T-cell (primary cell): ENCODE measurements at regions not wholly inside any gene's neighbourhood (a gene's known extent, or its start where the extent isn't known, plus 50 kb on each side); places are given as distances from the start of the nearest gene placed in this dataset.

Experiments used
- ATAC-seq, 4 experiments: fragments of 200-7000 bp in 3 of 4; fragments of 150-1000 bp in 1 of 4; cut with Tn5 transposase; replicated peaks in 1 of 4; 1 replicate in 3 of 4; 2 replicates in 1 of 4; pipeline ENCODE4 v1.10.0; 2021; ENCODE audit warnings: moderate library complexity in 3 of 4, mild to moderate bottlenecking in 2 of 4, moderate number of reproducible peaks in 1 of 4
- CTCF ChIA-PET, 2 donors: fragments of 300-600 bp; sonication (Branson Sonifier 250); formaldehyde crosslinking; loops; one replicate each; lab custom pipeline; 2022; ENCODE audit warnings: antibody characterized with exemption in 2 of 2; lab: Charles Lee
- POLR2A ChIA-PET, 2 donors: fragments of 300-600 bp; sonication (Branson Sonifier 250); formaldehyde crosslinking; loops; one replicate each; lab custom pipeline; 2022; ENCODE audit warnings: antibody characterized with exemption in 2 of 2; lab: Charles Lee
- DNase-seq, 35 experiments: peaks; one replicate each; pipeline versions ENCODE4 v3.0.0 to v3.0.0-alpha.2; 2013 to 2023
- H3K27ac ChIP-seq: one replicate; pipeline ENCODE4 v1.5.1; 2013; ENCODE audit warnings: low read length
- H3K27me3 ChIP-seq, 2 experiments: replicated peaks in 1 of 2; 1 replicate in 1 of 2; 2 replicates in 1 of 2; pipeline versions ENCODE4 v1.6.1 to v1.7.0; 2013; ENCODE audit warnings: low read length in 1 of 2, mixed read lengths in 1 of 2; ENCODE audit not compliant: control insufficient read depth in 2 of 2, insufficient read depth in 2 of 2; ENCODE audit errors: extremely low read depth in 1 of 2
- H3K36me3 ChIP-seq, 2 donors: 1 replicate in 1 of 2; 2 replicates in 1 of 2; pipeline versions ENCODE4 v1.6.1 to v1.7.0; 2013; ENCODE audit warnings: low read length in 1 of 2; ENCODE audit not compliant: control insufficient read depth in 2 of 2, insufficient read depth in 1 of 2; ENCODE audit errors: extremely low read depth in 1 of 2
- H3K4me1 ChIP-seq, 2 experiments: 1 replicate in 1 of 2; 2 replicates in 1 of 2; pipeline versions ENCODE4 v1.6.1 to v1.7.0; 2013; ENCODE audit warnings: low read length in 2 of 2, mixed read lengths in 1 of 2; ENCODE audit not compliant: insufficient read depth in 2 of 2, control insufficient read depth in 1 of 2; ENCODE audit errors: extremely low read depth in 1 of 2
- H3K4me3 ChIP-seq, 2 donors: 1 replicate in 1 of 2; 2 replicates in 1 of 2; pipeline versions ENCODE4 v1.5.1 to v1.7.0; 2013; ENCODE audit warnings: mild to moderate bottlenecking in 2 of 2, low read length in 1 of 2, moderate library complexity in 1 of 2; ENCODE audit not compliant: control insufficient read depth in 1 of 2; ENCODE audit errors: extremely low read depth in 1 of 2
- H3K9me3 ChIP-seq: 2 replicates; pipeline ENCODE4 v1.7.0; 2013
- H3K27ac Mint-ChIP-seq, 2 donors: one replicate each; pipeline ENCODE4 v1.8.0; 2020 to 2021; ENCODE audit warnings: mild to moderate bottlenecking in 2 of 2, mixed read lengths in 2 of 2
- H3K27me3 Mint-ChIP-seq, 2 donors: one replicate each; pipeline ENCODE4 v1.8.0; 2021 to 2022; ENCODE audit warnings: mixed read lengths in 2 of 2
- H3K36me3 Mint-ChIP-seq: one replicate; pipeline ENCODE4 v1.8.0; 2021; ENCODE audit warnings: mixed read lengths
- H3K4me1 Mint-ChIP-seq, 3 donors: one replicate each; pipeline ENCODE4 v1.8.0; 2020 to 2022; ENCODE audit warnings: mixed read lengths in 3 of 3, mild to moderate bottlenecking in 1 of 3
- H3K4me3 Mint-ChIP-seq, 3 donors: one replicate each; pipeline ENCODE4 v1.8.0; 2020 to 2022; ENCODE audit warnings: mild to moderate bottlenecking in 3 of 3, mixed read lengths in 3 of 3, moderate library complexity in 3 of 3
- H3K9me3 Mint-ChIP-seq, 3 donors: one replicate each; pipeline ENCODE4 v1.8.0; 2020 to 2022; ENCODE audit warnings: mixed read lengths in 3 of 3
- WGBS: methylation state at CpG from one replicate; pipeline ENCODE4 v1.1.5; 2013; ENCODE audit warnings: missing lambda C conversion rate; ENCODE audit not compliant: insufficient coverage; 5-methylcytosine and 5-hydroxymethylcytosine counted together

DNA sequence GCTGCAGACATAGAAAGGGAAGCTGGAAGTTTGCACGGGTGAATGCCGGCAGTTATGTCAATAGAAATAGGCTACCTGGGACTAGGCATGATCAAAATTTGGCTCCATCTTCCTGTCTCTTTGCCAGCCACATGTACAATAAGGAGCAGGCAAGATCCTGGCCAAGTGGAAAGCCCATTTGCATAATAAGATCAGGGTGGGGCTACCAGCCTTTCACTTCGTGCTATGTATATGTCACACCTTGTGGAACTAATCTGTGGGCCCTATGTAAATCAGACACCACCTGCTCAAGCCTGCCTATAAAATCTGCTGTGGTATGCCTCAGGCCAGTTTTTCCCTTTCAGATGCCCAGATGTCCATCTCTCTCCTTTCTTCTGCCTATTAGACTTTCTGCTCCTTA lies 79.3 kb upstream of the DRD2 start:
- H3K9me3 ChIP-seq, result no peaks in the 10 kb centered on the region
- WGBS, result 61% methylated on average over 3 of the region's 3 CpGs
- H3K36me3 ChIP-seq, result no peaks in the 10 kb centered on the region
- Mint-ChIP-seq H3K9me3 (no peaks in the 10 kb centered on the region), H3K27ac (no peak overlapping the region), H3K36me3 (no peaks in the 10 kb centered on the region), H3K27me3 (peaks cover 8 to 29% of the 10 kb centered on the region in 2 donors), H3K4me1 (no peaks in the 10 kb centered on the region), H3K4me3 (no peak overlapping the region)
- DNase-seq (no peak), ATAC-seq (no peak)
- H3K4me3 ChIP-seq, result no peak overlapping the region
- peaks cover 0 to 14% of the 10 kb centered on the region in 2 experiments for H3K27me3 ChIP-seq
- H3K4me1 ChIP-seq, result no peaks in the 10 kb centered on the region
- ChIA-PET POLR2A (no interaction called here), CTCF (no interaction called here)
- no peak overlapping the region for H3K27ac ChIP-seq

DNA sequence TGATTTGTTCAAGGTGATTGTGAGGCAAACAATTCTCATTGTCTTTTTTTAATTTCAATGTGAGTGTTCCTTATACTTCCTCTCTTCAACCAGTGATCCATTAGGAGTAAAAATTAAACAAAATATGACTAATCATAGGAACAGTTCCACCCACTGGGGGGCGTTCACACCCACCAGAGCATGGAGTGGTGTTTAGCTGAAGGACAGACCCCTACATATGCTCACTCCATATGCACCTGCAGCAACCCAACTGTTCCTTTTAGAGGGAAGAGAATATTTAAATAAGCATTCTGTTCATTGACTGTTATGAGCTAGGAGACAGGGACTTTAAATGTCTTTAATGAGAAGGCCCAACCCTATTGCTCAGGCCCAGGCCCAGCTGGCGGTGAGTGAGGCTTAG lies 78.7 kb upstream of the DRD2 start:
- no peak overlapping the region for H3K27ac Mint-ChIP-seq
- H3K4me3 Mint-ChIP-seq, result no peak overlapping the region
- DNase-seq, result no peak
- H3K9me3 ChIP-seq, result no peaks in the 10 kb centered on the region
- H3K9me3 Mint-ChIP-seq, result no peaks in the 10 kb centered on the region
- no peak for ATAC-seq
- H3K27ac ChIP-seq, result no peak overlapping the region
- peaks cover 0 to 15% of the 10 kb centered on the region in 2 experiments for H3K27me3 ChIP-seq
- H3K4me1 Mint-ChIP-seq, result no peaks in the 10 kb centered on the region
- ChIA-PET CTCF (no interaction called here), POLR2A (no interaction called here)
- H3K27me3 Mint-ChIP-seq, result peaks cover 11 to 34% of the 10 kb centered on the region in 2 donors
- H3K36me3 ChIP-seq, result no peaks in the 10 kb centered on the region
- H3K36me3 Mint-ChIP-seq, result no peaks in the 10 kb centered on the region
- H3K4me1 ChIP-seq, result no peaks in the 10 kb centered on the region
- H3K4me3 ChIP-seq, result no peak overlapping the region
- no CpG with 5 or more reads among the region's 2 CpGs for WGBS

GRCh38 chr11:113553235-113553634 lies 78.0 kb upstream of the DRD2 start:
- no peak overlapping the region for H3K4me3 ChIP-seq
- 63% methylated on average over 5 of the region's 8 CpGs for WGBS
- no peak overlapping the region for H3K27ac Mint-ChIP-seq
- H3K9me3 Mint-ChIP-seq, result no peaks in the 10 kb centered on the region
- no peaks in the 10 kb centered on the region for H3K36me3 ChIP-seq
- H3K4me1 Mint-ChIP-seq, result no peaks in the 10 kb centered on the region
- ATAC-seq (no peak), DNase-seq (no peak)
- POLR2A ChIA-PET, result no interaction called here
- no peaks in the 10 kb centered on the region for H3K4me1 ChIP-seq
- no peaks in the 10 kb centered on the region for H3K36me3 Mint-ChIP-seq
- peaks cover 12 to 37% of the 10 kb centered on the region in 2 donors for H3K27me3 Mint-ChIP-seq
- no peaks in the 10 kb centered on the region for H3K9me3 ChIP-seq
- peaks cover 0 to 15% of the 10 kb centered on the region in 2 experiments for H3K27me3 ChIP-seq
- H3K4me3 Mint-ChIP-seq, result no peak overlapping the region
- H3K27ac ChIP-seq, result no peak overlapping the region
- CTCF ChIA-PET, result no interaction called here

DNA sequence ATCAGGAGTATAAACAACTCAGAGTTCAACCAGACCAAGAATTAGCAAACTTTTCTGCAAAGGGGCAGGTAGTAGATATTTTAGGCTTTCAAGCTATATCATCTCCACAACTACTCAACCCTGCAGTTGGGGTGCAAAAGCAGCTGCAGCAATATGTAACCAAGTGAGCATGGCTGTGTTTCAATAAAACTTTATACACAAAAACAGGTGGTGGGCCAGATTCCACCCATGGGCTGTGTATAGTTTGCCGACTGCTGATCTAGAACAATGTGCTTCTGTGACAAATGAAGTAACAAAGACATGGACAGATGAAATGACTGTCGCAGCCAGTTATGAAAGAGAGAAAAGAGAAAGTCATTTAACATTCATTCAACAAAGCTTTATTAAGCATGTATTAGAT lies 77.1 kb upstream of the DRD2 start:
- H3K36me3 Mint-ChIP-seq, result no peaks in the 10 kb centered on the region
- H3K27ac Mint-ChIP-seq, result no peak overlapping the region
- H3K9me3 Mint-ChIP-seq, result no peaks in the 10 kb centered on the region
- H3K27me3 ChIP-seq, result peaks cover 0 to 15% of the 10 kb centered on the region in 2 experiments
- no peak overlapping the region for H3K27ac ChIP-seq
- no peak overlapping the region for H3K4me3 Mint-ChIP-seq
- no peak for ATAC-seq
- H3K27me3 Mint-ChIP-seq, result peaks cover 16 to 41% of the 10 kb centered on the region in 2 donors
- POLR2A ChIA-PET, result no interaction called here
- no peaks in the 10 kb centered on the region for H3K9me3 ChIP-seq
- no peaks in the 10 kb centered on the region for H3K4me1 Mint-ChIP-seq
- H3K36me3 ChIP-seq, result no peaks in the 10 kb centered on the region
- no peaks in the 10 kb centered on the region for H3K4me1 ChIP-seq
- no peak for DNase-seq
- no peak overlapping the region for H3K4me3 ChIP-seq
- no CpG with 5 or more reads among the region's 2 CpGs for WGBS
- CTCF ChIA-PET, result no interaction called here

DNA sequence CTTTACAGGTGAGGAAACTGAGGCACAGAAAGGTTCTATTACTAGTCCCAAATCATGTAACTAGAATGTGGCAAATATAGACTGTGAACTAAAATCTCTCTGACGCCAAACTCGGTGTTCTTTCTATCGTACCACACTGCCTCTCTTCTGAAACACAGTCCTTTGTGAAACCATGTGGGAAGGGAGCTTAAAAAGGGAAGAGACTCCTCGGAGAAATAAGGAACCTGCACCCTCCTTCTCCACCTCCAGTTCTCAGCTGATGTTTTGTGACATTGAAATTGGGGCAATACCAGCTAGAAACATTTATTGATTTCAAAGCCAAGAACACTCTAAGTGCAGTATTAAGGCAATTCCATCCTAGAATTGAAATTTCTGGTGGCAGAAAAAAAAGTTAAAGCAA lies 76.4 kb upstream of the DRD2 start:
- no peaks in the 10 kb centered on the region for H3K4me1 ChIP-seq
- DNase-seq (no peak), ATAC-seq (no peak)
- ChIA-PET POLR2A (no interaction called here), CTCF (no interaction called here)
- H3K4me3 ChIP-seq, result no peak overlapping the region
- Mint-ChIP-seq H3K4me3 (no peak overlapping the region), H3K36me3 (no peaks in the 10 kb centered on the region), H3K4me1 (no peaks in the 10 kb centered on the region), H3K27ac (no peak overlapping the region), H3K9me3 (no peaks in the 10 kb centered on the region), H3K27me3 (peaks cover 15 to 41% of the 10 kb centered on the region in 2 donors)
- WGBS, result no CpG with 5 or more reads among the region's 4 CpGs
- no peaks in the 10 kb centered on the region for H3K9me3 ChIP-seq
- peaks cover 0 to 15% of the 10 kb centered on the region in 2 experiments for H3K27me3 ChIP-seq
- H3K36me3 ChIP-seq, result no peaks in the 10 kb centered on the region
- no peak overlapping the region for H3K27ac ChIP-seq

GRCh38 chr11:113549611-113550578 lies 74.7 kb upstream of the DRD2 start:
- no peaks in the 10 kb centered on the region for H3K36me3 Mint-ChIP-seq
- peaks cover 0 to 12% of the 10 kb centered on the region in 2 experiments for H3K27me3 ChIP-seq
- no peaks in the 10 kb centered on the region for H3K36me3 ChIP-seq
- H3K27me3 Mint-ChIP-seq, result peaks cover 17 to 48% of the 10 kb centered on the region in 2 donors
- H3K4me3 Mint-ChIP-seq, result no peak overlapping the region
- 59% methylated on average over 4 of the region's 6 CpGs for WGBS
- no peaks in the 10 kb centered on the region for H3K4me1 ChIP-seq
- H3K9me3 ChIP-seq, result no peaks in the 10 kb centered on the region
- no peaks in the 10 kb centered on the region for H3K4me1 Mint-ChIP-seq
- DNase-seq (no peak), ATAC-seq (no peak)
- POLR2A ChIA-PET, result no interaction called here
- CTCF ChIA-PET, result no interaction called here
- no peak overlapping the region for H3K27ac ChIP-seq
- no peak overlapping the region for H3K27ac Mint-ChIP-seq
- no peaks in the 10 kb centered on the region for H3K9me3 Mint-ChIP-seq
- no peak overlapping the region for H3K4me3 ChIP-seq
